PC-3 (cell line): ENCODE measurements at regions not wholly inside any gene's neighbourhood (a gene's known extent, or its start where the extent isn't known, plus 50 kb on each side); places are given as distances from the start of the nearest gene placed in this dataset.
A peak's percentile ranks its signal among the peaks of the same experiment; 100 is the strongest.

Experiments
- ATAC-seq: fragments of 200-7000 bp; cut with Tn5 transposase; 2 replicates; pipeline ENCODE4 v1.9.1; 2020; ENCODE audit warnings: mild to moderate bottlenecking, moderate library complexity
- BruUV-seq: library from RNA; stranded (reverse); fragments of 400-500 nt; replicated peaks from 2 replicates; lab custom pipeline; 2021; lab: Mats Ljungman, UMichigan
- CTCF ChIA-PET: fragments of 300-600 bp; sonication (Branson Sonifier 250); formaldehyde crosslinking; loops from one replicate; lab custom pipeline; 2022; ENCODE audit warnings: antibody characterized with exemption; lab: Charles Lee
- POLR2A ChIA-PET: fragments of 300-600 bp; sonication (Branson Sonifier 250); formaldehyde crosslinking; loops from one replicate; lab custom pipeline; 2022; ENCODE audit warnings: antibody characterized with exemption; ENCODE audit not compliant: unreplicated experiment; lab: Charles Lee
- DNase-seq: peaks from one replicate; pipeline ENCODE4 v3.0.0-alpha.2; 2015
- H2AFZ ChIP-seq: fragments of 300-600 bp; sonication (generic); 2 replicates; pipeline ENCODE4 v1.6.0; 2016; ENCODE audit warnings: antibody characterized with exemption, low read length
- H3F3A ChIP-seq: fragments of 300-600 bp; sonication (generic); one replicate; pipeline ENCODE4 v1.6.0; 2017; ENCODE audit warnings: antibody characterized with exemption, low read length, control low read depth, mild to moderate bottlenecking; ENCODE audit not compliant: unreplicated experiment
- H3K27ac ChIP-seq: fragments of 300-600 bp; sonication (generic); 2 replicates; pipeline ENCODE4 v1.5.1; 2016; ENCODE audit warnings: mild to moderate bottlenecking, low read length
- H3K27me3 ChIP-seq: fragments of 300-600 bp; sonication (generic); 2 replicates; pipeline ENCODE4 v1.6.1; 2016; ENCODE audit warnings: low read length, mixed read lengths
- H3K36me3 ChIP-seq: fragments of 300-600 bp; sonication (generic); 2 replicates; pipeline ENCODE4 v1.6.1; 2016; ENCODE audit warnings: low read depth, mixed run types, low read length, mixed read lengths
- H3K4me1 ChIP-seq: fragments of 300-600 bp; sonication (generic); 2 replicates; pipeline ENCODE4 v1.5.1; 2016; ENCODE audit warnings: low read length; ENCODE audit not compliant: insufficient read depth
- H3K4me2 ChIP-seq: fragments of 300-600 bp; sonication (generic); 2 replicates; pipeline ENCODE4 v1.6.0; 2016; ENCODE audit warnings: low read length
- H3K4me3 ChIP-seq: fragments of 300-600 bp; sonication (generic); 2 replicates; pipeline ENCODE4 v1.5.1; 2016; ENCODE audit warnings: mild to moderate bottlenecking, low read length, mixed read lengths
- H3K79me2 ChIP-seq: fragments of 300-600 bp; sonication (generic); 2 replicates; pipeline ENCODE4 v1.6.1; 2017; ENCODE audit warnings: low read length, mixed read lengths
- H3K9ac ChIP-seq: fragments of 300-600 bp; sonication (generic); 2 replicates; pipeline ENCODE4 v1.6.0; 2016; ENCODE audit warnings: mild to moderate bottlenecking, low read length
- H3K9me2 ChIP-seq: fragments of 300-600 bp; sonication (generic); replicated peaks from 2 replicates; pipeline ENCODE4 v1.6.1; 2016; ENCODE audit warnings: mixed run types, low read length, mixed read lengths
- H3K9me3 ChIP-seq: fragments of 300-600 bp; sonication (generic); 2 replicates; pipeline ENCODE4 v1.6.1; 2016; ENCODE audit warnings: low read length, mixed read lengths
- H4K20me1 ChIP-seq: fragments of 300-600 bp; sonication (generic); 2 replicates; pipeline ENCODE4 v1.6.1; 2016; ENCODE audit warnings: low read length, mixed read lengths
- EZH2 ChIP-seq: fragments of 300-600 bp; sonication (generic); IDR thresholded peaks from one replicate; pipeline ENCODE4 v1.6.1; 2017; ENCODE audit warnings: antibody characterized with exemption, mild to moderate bottlenecking, low read length; ENCODE audit not compliant: unreplicated experiment
- EZH2phosphoT487 ChIP-seq: fragments of 300-600 bp; sonication (generic); IDR thresholded peaks from 2 replicates; pipeline ENCODE4 v1.6.1; 2018; ENCODE audit warnings: mild to moderate bottlenecking, antibody characterized with exemption, low read length, borderline replicate concordance
- intact Hi-C: fragments of 100-400 bp; cut with micrococcal nuclease; formaldehyde crosslinking; loops from 2 replicates; pipeline ENCODE4 v1.9.0; 2023
- TF ChIP-seq, protein P1 (sequence below): fragments of 300-600 bp; sonication (generic); conservative IDR thresholded peaks from 2 replicates; pipeline ENCODE4 v1.5.1; 2017; ENCODE audit warnings: antibody characterized with exemption, low read depth, mild to moderate bottlenecking, low read length

DNA sequence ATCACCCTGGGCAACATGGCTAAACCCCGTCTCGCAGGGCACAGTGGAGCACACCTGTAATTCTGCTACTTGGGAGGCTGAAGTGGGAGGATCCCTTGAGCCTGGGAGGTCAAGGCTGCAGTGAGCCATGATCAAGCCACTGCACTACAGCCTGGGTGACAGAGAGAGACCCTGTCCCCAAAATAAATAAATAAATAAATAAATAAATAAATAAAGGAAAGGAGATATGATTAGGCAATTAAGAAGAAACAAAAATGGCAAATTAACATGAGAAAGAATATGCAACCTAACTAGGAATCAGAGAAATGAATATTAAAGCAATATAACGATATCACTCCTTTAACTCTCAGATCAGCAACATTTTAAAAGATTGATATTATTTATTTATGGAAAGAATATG is 92.3 kb downstream of the C1D start:
- BruUV-seq, result no TSS peak
- intact Hi-C loops, result no loop called here
- CTCF ChIA-PET, result no interaction called here

GRCh38 chr2:67974559-67975430 is 88.0 kb downstream of the C1D start:
- 0 out of 2 replicates have a peak overlapping the region, but pooled peaks have one; percentile 3 for H3K27ac ChIP-seq
- peak; percentile 38 for DNase-seq
- peak overlapping the region; percentile 17 for H3K4me2 ChIP-seq
- H3K9me2 ChIP-seq, result no peaks in the 10 kb centered on the region
- H3K4me3 ChIP-seq, result no peak overlapping the region
- CTCF ChIA-PET, result no interaction called here
- H2AFZ ChIP-seq, result peak overlapping the region; percentile 62
- H4K20me1 ChIP-seq, result no peaks in the 10 kb centered on the region
- no peaks in the 10 kb centered on the region for H3K27me3 ChIP-seq
- BruUV-seq, result no TSS peak
- intact Hi-C loops, result no loop called here
- POLR2A ChIA-PET, result no interaction called here
- no peaks in the 10 kb centered on the region for H3K36me3 ChIP-seq
- H3K79me2 ChIP-seq, result no peaks in the 10 kb centered on the region
- no peaks in the 10 kb centered on the region for H3F3A ChIP-seq
- H3K9ac ChIP-seq, result no peak overlapping the region
- TF ChIP-seq, protein P1, sequence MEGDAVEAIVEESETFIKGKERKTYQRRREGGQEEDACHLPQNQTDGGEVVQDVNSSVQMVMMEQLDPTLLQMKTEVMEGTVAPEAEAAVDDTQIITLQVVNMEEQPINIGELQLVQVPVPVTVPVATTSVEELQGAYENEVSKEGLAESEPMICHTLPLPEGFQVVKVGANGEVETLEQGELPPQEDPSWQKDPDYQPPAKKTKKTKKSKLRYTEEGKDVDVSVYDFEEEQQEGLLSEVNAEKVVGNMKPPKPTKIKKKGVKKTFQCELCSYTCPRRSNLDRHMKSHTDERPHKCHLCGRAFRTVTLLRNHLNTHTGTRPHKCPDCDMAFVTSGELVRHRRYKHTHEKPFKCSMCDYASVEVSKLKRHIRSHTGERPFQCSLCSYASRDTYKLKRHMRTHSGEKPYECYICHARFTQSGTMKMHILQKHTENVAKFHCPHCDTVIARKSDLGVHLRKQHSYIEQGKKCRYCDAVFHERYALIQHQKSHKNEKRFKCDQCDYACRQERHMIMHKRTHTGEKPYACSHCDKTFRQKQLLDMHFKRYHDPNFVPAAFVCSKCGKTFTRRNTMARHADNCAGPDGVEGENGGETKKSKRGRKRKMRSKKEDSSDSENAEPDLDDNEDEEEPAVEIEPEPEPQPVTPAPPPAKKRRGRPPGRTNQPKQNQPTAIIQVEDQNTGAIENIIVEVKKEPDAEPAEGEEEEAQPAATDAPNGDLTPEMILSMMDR, result no peak
- no peak for TF ChIP-seq EZH2phosphoT487
- TF ChIP-seq EZH2, result no peak
- ATAC-seq, result peak; percentile 54
- peaks cover 11% of the 10 kb centered on the region for H3K4me1 ChIP-seq
- no peaks in the 10 kb centered on the region for H3K9me3 ChIP-seq

More for the DNA sequence above, 92.3 kb downstream of the C1D start:
- H3K27ac ChIP-seq, result no peak overlapping the region
- H3K36me3 ChIP-seq, result no peaks in the 10 kb centered on the region
- H3K9ac ChIP-seq, result no peak overlapping the region
- no peaks in the 10 kb centered on the region for H3K9me3 ChIP-seq
- no peak overlapping the region for H3K4me3 ChIP-seq
- TF ChIP-seq EZH2phosphoT487 (no peak), EZH2 (no peak)
- TF ChIP-seq, protein P1, result no peak
- no peaks in the 10 kb centered on the region for H3K27me3 ChIP-seq
- H3K79me2 ChIP-seq, result no peaks in the 10 kb centered on the region
- POLR2A ChIA-PET, result no interaction called here
- ATAC-seq (no peak), DNase-seq (no peak)
- no peaks in the 10 kb centered on the region for H3K9me2 ChIP-seq
- no peak overlapping the region for H2AFZ ChIP-seq
- no peak overlapping the region for H3K4me2 ChIP-seq
- H3K4me1 ChIP-seq, result peaks cover 11% of the 10 kb centered on the region
- no peaks in the 10 kb centered on the region for H4K20me1 ChIP-seq
- no peaks in the 10 kb centered on the region for H3F3A ChIP-seq

DNA sequence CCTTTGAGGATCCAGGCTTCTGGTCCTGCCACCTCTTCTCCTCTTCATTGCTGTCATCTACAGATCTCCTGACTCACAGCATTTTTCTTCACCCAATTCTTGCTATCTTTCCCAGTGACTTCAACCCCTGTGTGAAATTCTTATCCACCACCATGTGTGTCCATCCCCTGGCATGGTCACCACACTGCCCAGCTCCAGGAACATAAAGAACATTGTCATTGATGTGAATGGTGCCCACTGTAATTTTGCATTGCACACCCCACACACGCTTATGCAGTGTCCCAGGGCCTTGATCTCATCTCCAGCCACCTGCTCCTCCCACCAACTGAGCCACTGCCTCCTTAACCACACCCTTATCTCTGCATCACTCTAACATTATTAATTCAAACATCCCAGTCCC is 85.3 kb downstream of the C1D start:
- H3K9me3 ChIP-seq, result peaks cover 8% of the 10 kb centered on the region; the same call in 1 of the 2 replicates
- H3K27ac ChIP-seq, result no peak overlapping the region
- no peak for TF ChIP-seq EZH2
- TF ChIP-seq EZH2phosphoT487, result no peak
- TF ChIP-seq, protein P1, result no peak
- no peak overlapping the region for H3K9ac ChIP-seq
- H3K9me2 ChIP-seq, result no peaks in the 10 kb centered on the region
- POLR2A ChIA-PET, result no interaction called here
- BruUV-seq, result no TSS peak
- H3K27me3 ChIP-seq, result no peaks in the 10 kb centered on the region
- H3F3A ChIP-seq, result no peaks in the 10 kb centered on the region
- ATAC-seq (no peak), DNase-seq (no peak)
- H3K4me1 ChIP-seq, result peaks cover 11% of the 10 kb centered on the region
- H3K4me2 ChIP-seq, result no peak overlapping the region
- H3K4me3 ChIP-seq, result no peak overlapping the region
- no peaks in the 10 kb centered on the region for H3K79me2 ChIP-seq
- H2AFZ ChIP-seq, result no peak overlapping the region
- CTCF ChIA-PET, result no interaction called here
- intact Hi-C loops, result no loop called here
- no peaks in the 10 kb centered on the region for H4K20me1 ChIP-seq
- no peaks in the 10 kb centered on the region for H3K36me3 ChIP-seq
